Neural progenitor cell (in vitro differentiated cells): ENCODE measurements at regions not wholly inside any gene's neighbourhood (a gene's known extent, or its start where the extent isn't known, plus 50 kb on each side); places are given as distances from the start of the nearest gene placed in this dataset.

Source experiments
- DNase-seq: peaks from one replicate; pipeline ENCODE4 v3.0.0-alpha.2; 2016; ENCODE audit warnings: low spot score
- H2AFZ ChIP-seq: fragments of 200-600 bp; sonication (generic); replicated peaks from 2 replicates; pipeline ENCODE4 v1.6.1; 2016; ENCODE audit warnings: antibody characterized with exemption
- H3F3A ChIP-seq: fragments of 200-600 bp; sonication (generic); 2 replicates; pipeline ENCODE4 v1.6.1; 2016; ENCODE audit warnings: antibody characterized with exemption, low read depth
- H3K27ac ChIP-seq: fragments of 200-600 bp; sonication (generic); 2 replicates; pipeline ENCODE4 v1.5.1; 2016; ENCODE audit warnings: mild to moderate bottlenecking
- H3K27me3 ChIP-seq: fragments of 200-600 bp; sonication (generic); 2 replicates; pipeline ENCODE4 v1.6.1; 2016; ENCODE audit warnings: mild to moderate bottlenecking, moderate library complexity
- H3K36me3 ChIP-seq: fragments of 200-600 bp; sonication (generic); 2 replicates; pipeline ENCODE4 v1.5.1; 2016
- H3K4me1 ChIP-seq: fragments of 200-600 bp; sonication (generic); 2 replicates; pipeline ENCODE4 v1.6.1; 2016; ENCODE audit warnings: mixed run types
- H3K4me2 ChIP-seq: fragments of 200-600 bp; sonication (generic); 2 replicates; pipeline ENCODE4 v1.6.1; 2016
- H3K4me3 ChIP-seq: fragments of 200-600 bp; sonication (generic); 2 replicates; pipeline ENCODE4 v1.5.1; 2016
- H3K79me2 ChIP-seq: fragments of 200-600 bp; sonication (generic); 2 replicates; pipeline ENCODE4 v1.6.1; 2016; ENCODE audit warnings: low read depth
- H3K9ac ChIP-seq: fragments of 200-600 bp; sonication (generic); 2 replicates; pipeline ENCODE4 v1.6.1; 2016
- H3K9me3 ChIP-seq: fragments of 200-600 bp; sonication (generic); 2 replicates; pipeline ENCODE4 v1.5.1; 2016; ENCODE audit warnings: low read depth
- H4K20me1 ChIP-seq: fragments of 200-600 bp; sonication (generic); 2 replicates; pipeline ENCODE4 v1.6.1; 2016; ENCODE audit warnings: low read depth
- H3K27ac Mint-ChIP-seq: 3 replicates; pipeline ENCODE4 v1.8.0; 2021; ENCODE audit warnings: mixed read lengths
- H3K27me3 Mint-ChIP-seq: 2 replicates; pipeline ENCODE4 v1.8.0; 2022; ENCODE audit warnings: low read depth, mild to moderate bottlenecking, inconsistent platforms, moderate library complexity, mixed read lengths; ENCODE audit not compliant: insufficient read depth
- H3K36me3 Mint-ChIP-seq: 3 replicates; pipeline ENCODE4 v1.8.0; 2021; ENCODE audit warnings: mixed read lengths
- H3K4me1 Mint-ChIP-seq: 3 replicates; pipeline ENCODE4 v1.8.0; 2021; ENCODE audit warnings: mixed read lengths
- H3K4me3 Mint-ChIP-seq: 3 replicates; pipeline ENCODE4 v1.8.0; 2021; ENCODE audit warnings: mild to moderate bottlenecking, moderate library complexity, mixed read lengths
- H3K9me3 Mint-ChIP-seq: 3 replicates; pipeline ENCODE4 v1.8.0; 2020; ENCODE audit warnings: mixed read lengths
- EZH2 ChIP-seq: fragments of 200-600 bp; sonication (generic); IDR thresholded peaks from 2 replicates; pipeline ENCODE4 v1.6.1; 2017; ENCODE audit warnings: antibody characterized with exemption, mild to moderate bottlenecking, moderate library complexity
- EZH2phosphoT487 ChIP-seq: fragments of 200-600 bp; sonication (generic); IDR thresholded peaks from 2 replicates; pipeline ENCODE4 v1.6.1; 2017; ENCODE audit warnings: antibody characterized with exemption
- TF ChIP-seq, protein P1 (sequence below): fragments of 200-600 bp; sonication (generic); IDR thresholded peaks from 2 replicates; pipeline ENCODE4 v1.5.1; 2017; ENCODE audit warnings: antibody characterized with exemption, mild to moderate bottlenecking

DNA sequence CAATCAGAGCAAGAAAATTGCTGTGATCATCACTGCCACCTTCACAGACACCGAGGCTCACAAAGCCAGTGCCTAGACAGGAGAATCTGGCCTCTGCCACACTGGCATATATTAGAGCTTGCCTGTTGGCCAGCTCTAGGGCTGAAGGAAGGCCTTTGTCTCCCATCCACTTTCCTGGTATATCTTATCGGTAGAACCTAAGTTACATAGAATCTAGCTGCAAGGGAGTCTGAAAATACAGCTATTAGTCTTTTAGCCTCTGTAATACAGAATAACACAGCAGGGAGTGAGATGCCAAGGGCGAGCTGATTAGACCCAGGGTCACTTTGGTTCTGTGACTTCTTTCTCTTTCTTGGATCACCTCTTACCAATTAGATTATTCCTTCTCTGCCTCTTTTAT, 154.9 kb upstream of the KL start:
- no peaks in the 10 kb centered on the region for H3K36me3 Mint-ChIP-seq
- Histone ChIP-seq H3K9ac (no peak overlapping the region), H3K27me3 (no peaks in the 10 kb centered on the region), H3F3A (no peaks in the 10 kb centered on the region), H3K4me3 (no peak overlapping the region), H3K36me3 (no peaks in the 10 kb centered on the region), H3K27ac (no peak overlapping the region), H3K4me1 (no peaks in the 10 kb centered on the region), H4K20me1 (no peaks in the 10 kb centered on the region), H2AFZ (no peak overlapping the region), H3K79me2 (no peaks in the 10 kb centered on the region), H3K4me2 (no peak overlapping the region), H3K9me3 (no peaks in the 10 kb centered on the region)
- no peaks in the 10 kb centered on the region for H3K4me1 Mint-ChIP-seq
- H3K27me3 Mint-ChIP-seq: no peaks in the 10 kb centered on the region
- H3K4me3 Mint-ChIP-seq: no peak overlapping the region
- H3K9me3 Mint-ChIP-seq: peaks cover 7% of the 10 kb centered on the region
- no peak for DNase-seq
- H3K27ac Mint-ChIP-seq: no peak overlapping the region
- TF ChIP-seq EZH2: no peak
- TF ChIP-seq EZH2phosphoT487: no peak
- TF ChIP-seq, protein P1, sequence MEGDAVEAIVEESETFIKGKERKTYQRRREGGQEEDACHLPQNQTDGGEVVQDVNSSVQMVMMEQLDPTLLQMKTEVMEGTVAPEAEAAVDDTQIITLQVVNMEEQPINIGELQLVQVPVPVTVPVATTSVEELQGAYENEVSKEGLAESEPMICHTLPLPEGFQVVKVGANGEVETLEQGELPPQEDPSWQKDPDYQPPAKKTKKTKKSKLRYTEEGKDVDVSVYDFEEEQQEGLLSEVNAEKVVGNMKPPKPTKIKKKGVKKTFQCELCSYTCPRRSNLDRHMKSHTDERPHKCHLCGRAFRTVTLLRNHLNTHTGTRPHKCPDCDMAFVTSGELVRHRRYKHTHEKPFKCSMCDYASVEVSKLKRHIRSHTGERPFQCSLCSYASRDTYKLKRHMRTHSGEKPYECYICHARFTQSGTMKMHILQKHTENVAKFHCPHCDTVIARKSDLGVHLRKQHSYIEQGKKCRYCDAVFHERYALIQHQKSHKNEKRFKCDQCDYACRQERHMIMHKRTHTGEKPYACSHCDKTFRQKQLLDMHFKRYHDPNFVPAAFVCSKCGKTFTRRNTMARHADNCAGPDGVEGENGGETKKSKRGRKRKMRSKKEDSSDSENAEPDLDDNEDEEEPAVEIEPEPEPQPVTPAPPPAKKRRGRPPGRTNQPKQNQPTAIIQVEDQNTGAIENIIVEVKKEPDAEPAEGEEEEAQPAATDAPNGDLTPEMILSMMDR: no peak

DNA sequence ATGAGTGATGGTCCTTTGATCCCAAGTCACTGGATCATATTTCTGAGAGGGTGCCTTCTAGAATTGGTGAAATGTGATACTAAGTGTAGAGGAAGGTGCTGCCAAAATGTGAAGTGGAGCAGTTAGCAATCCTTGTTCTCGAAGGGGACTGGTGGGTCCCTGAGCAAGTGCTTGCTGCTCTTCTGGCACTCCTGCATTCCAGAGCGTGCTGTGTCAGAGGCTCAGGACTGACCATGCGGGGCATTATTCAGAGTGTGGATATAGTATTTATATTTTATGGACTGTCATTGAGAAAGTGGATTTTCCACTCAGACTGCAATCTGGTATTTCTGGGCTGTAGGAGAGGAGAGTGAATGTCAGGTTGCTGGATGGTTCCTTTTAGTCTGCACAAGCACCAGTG, 152.6 kb upstream of the KL start:
- no peak for DNase-seq
- Histone ChIP-seq H3K27ac (no peak overlapping the region), H2AFZ (no peak overlapping the region), H3K4me1 (no peaks in the 10 kb centered on the region), H3K27me3 (no peaks in the 10 kb centered on the region), H3K79me2 (no peaks in the 10 kb centered on the region), H3K4me3 (no peak overlapping the region), H3F3A (no peaks in the 10 kb centered on the region), H4K20me1 (no peaks in the 10 kb centered on the region), H3K4me2 (no peak overlapping the region), H3K9me3 (no peaks in the 10 kb centered on the region), H3K9ac (no peak overlapping the region), H3K36me3 (no peaks in the 10 kb centered on the region)
- Mint-ChIP-seq H3K27ac (no peak overlapping the region), H3K27me3 (no peaks in the 10 kb centered on the region), H3K36me3 (no peaks in the 10 kb centered on the region), H3K4me3 (no peak overlapping the region), H3K4me1 (no peaks in the 10 kb centered on the region), H3K9me3 (peaks cover 2% of the 10 kb centered on the region)
- TF ChIP-seq EZH2phosphoT487: no peak
- TF ChIP-seq, protein P1: no peak
- TF ChIP-seq EZH2: no peak

DNA sequence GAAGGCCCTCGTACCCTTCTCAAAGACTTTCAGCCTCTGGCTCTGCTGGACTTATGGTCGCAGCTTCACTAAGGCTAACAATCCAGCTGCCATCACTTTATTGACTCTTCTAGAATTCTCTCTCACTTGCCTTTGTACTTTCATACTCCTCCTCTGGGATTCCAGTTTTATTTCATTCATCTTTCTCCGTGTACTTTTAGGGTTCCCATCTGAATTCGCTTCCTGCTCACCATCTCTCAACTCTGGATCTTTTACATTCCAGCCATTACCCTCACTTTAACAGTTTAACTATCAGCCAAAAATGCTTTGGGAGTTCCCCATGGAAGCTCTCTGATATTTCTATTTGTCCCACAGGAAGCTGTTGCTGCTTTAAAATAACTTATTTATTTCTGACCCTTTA, 149.3 kb upstream of the KL start:
- Mint-ChIP-seq H3K36me3 (no peaks in the 10 kb centered on the region), H3K4me1 (no peaks in the 10 kb centered on the region), H3K4me3 (no peak overlapping the region), H3K27me3 (no peaks in the 10 kb centered on the region), H3K9me3 (peaks cover 14% of the 10 kb centered on the region), H3K27ac (no peak overlapping the region)
- Histone ChIP-seq H3K27ac (no peak overlapping the region), H2AFZ (no peak overlapping the region), H3K9me3 (no peaks in the 10 kb centered on the region), H3K79me2 (no peaks in the 10 kb centered on the region), H3K27me3 (no peaks in the 10 kb centered on the region), H3K4me3 (no peak overlapping the region), H4K20me1 (no peaks in the 10 kb centered on the region), H3K4me2 (no peak overlapping the region), H3K9ac (no peak overlapping the region), H3K36me3 (no peaks in the 10 kb centered on the region), H3F3A (no peaks in the 10 kb centered on the region), H3K4me1 (no peaks in the 10 kb centered on the region)
- no peak for DNase-seq
- TF ChIP-seq EZH2 (no peak), EZH2phosphoT487 (no peak)
- TF ChIP-seq, protein P1: no peak

DNA sequence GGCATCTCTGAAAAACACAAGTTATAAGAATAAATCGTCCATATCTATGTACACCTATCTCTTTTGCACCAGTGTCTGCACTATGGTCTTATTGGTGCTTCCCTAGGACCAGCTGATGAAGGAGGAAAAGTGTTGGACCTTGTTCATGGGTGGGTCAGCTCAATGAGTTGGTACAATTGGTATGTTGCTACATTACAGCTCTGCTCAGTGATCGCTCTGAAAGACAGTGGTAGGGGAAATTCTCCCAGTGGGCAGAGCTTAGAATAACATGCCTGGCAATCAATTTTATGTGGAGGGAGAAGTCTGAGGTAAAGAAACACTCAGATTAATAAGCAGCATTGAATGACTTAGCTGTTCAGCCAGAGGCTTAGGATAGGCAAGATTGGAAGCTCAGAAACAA, 138.7 kb upstream of the KL start:
- Mint-ChIP-seq H3K4me3 (no peak overlapping the region), H3K36me3 (no peaks in the 10 kb centered on the region), H3K9me3 (no peaks in the 10 kb centered on the region), H3K27ac (no peak overlapping the region), H3K27me3 (peaks cover 3% of the 10 kb centered on the region), H3K4me1 (no peaks in the 10 kb centered on the region)
- Histone ChIP-seq H3F3A (no peaks in the 10 kb centered on the region), H3K27me3 (no peaks in the 10 kb centered on the region), H4K20me1 (no peaks in the 10 kb centered on the region), H3K4me1 (no peaks in the 10 kb centered on the region), H3K4me3 (no peak overlapping the region), H3K79me2 (no peaks in the 10 kb centered on the region), H2AFZ (no peak overlapping the region), H3K9me3 (no peaks in the 10 kb centered on the region), H3K4me2 (no peak overlapping the region), H3K36me3 (no peaks in the 10 kb centered on the region), H3K9ac (no peak overlapping the region), H3K27ac (no peak overlapping the region)
- no peak for DNase-seq
- no peak for TF ChIP-seq EZH2phosphoT487
- no peak for TF ChIP-seq EZH2
- TF ChIP-seq, protein P1: no peak
